ENCODE measurements at regions not wholly inside any gene's neighbourhood (a gene's known extent, or its start where the extent isn't known, plus 50 kb on each side); places are given as distances from the start of the nearest gene placed in this dataset.

- in situ Hi-C loops (cut with MboI; ENCODE audit: low sequenced_read_pairs, unreplicated experiment) = no loop called here
- TF ChIP-seq CTCF (IDR thresholded peaks at IDR 0.05; ENCODE audit: borderline replicate concordance, control extremely low read depth, extremely low read depth, insufficient read depth, missing control alignments) = no peak
- no peak for DNase-seq (ENCODE audit: low spot score)
Measured at GRCh38 chr5:111597491-111597890, 85.2 kb upstream of the STARD4 start.

GRCh38 chr5:111596705-111597104 lies 84.4 kb upstream of the STARD4 start:
- DNase-seq (ENCODE audit: low spot score) = no peak
- TF ChIP-seq CTCF (IDR thresholded peaks at IDR 0.05; ENCODE audit: borderline replicate concordance, control extremely low read depth, extremely low read depth, insufficient read depth, missing control alignments) = no peak
- in situ Hi-C loops (cut with MboI; ENCODE audit: low sequenced_read_pairs, unreplicated experiment) = no loop called here

- no peak for TF ChIP-seq CTCF (IDR thresholded peaks at IDR 0.05; ENCODE audit: borderline replicate concordance, control extremely low read depth, extremely low read depth, insufficient read depth, missing control alignments)
- in situ Hi-C loops (cut with MboI; ENCODE audit: low sequenced_read_pairs, unreplicated experiment) = no loop called here
Measured at GRCh38 chr5:111595425-111595824, 83.1 kb upstream of the STARD4 start.

GRCh38 chr5:111589316-111589715 lies 77.0 kb upstream of the STARD4 start:
- no peak for TF ChIP-seq CTCF (IDR thresholded peaks at IDR 0.05; ENCODE audit: borderline replicate concordance, control extremely low read depth, extremely low read depth, insufficient read depth, missing control alignments)
- no peak for DNase-seq (ENCODE audit: low spot score)
- in situ Hi-C loops (cut with MboI; ENCODE audit: low sequenced_read_pairs, unreplicated experiment) = no loop called here

More at GRCh38 chr5:111595425-111595824, 83.1 kb upstream of the STARD4 start:
- no peak for DNase-seq (ENCODE audit: low spot score)

GRCh38 chr5:111587728-111588127 lies 75.4 kb upstream of the STARD4 start:
- in situ Hi-C loops (cut with MboI; ENCODE audit: low sequenced_read_pairs, unreplicated experiment) = no loop called here
- no peak for DNase-seq (ENCODE audit: low spot score)
- no peak for TF ChIP-seq CTCF (IDR thresholded peaks at IDR 0.05; ENCODE audit: borderline replicate concordance, control extremely low read depth, extremely low read depth, insufficient read depth, missing control alignments)

GRCh38 chr5:111585946-111586345 lies 73.6 kb upstream of the STARD4 start:
- DNase-seq (ENCODE audit: low spot score) = no peak
- no peak for TF ChIP-seq CTCF (IDR thresholded peaks at IDR 0.05; ENCODE audit: borderline replicate concordance, control extremely low read depth, extremely low read depth, insufficient read depth, missing control alignments)

GRCh38 chr5:111585291-111585690 lies 73.0 kb upstream of the STARD4 start:
- in situ Hi-C loops (cut with MboI; ENCODE audit: low sequenced_read_pairs, unreplicated experiment) = no loop called here
- DNase-seq (ENCODE audit: low spot score) = no peak
- TF ChIP-seq CTCF (IDR thresholded peaks at IDR 0.05; ENCODE audit: borderline replicate concordance, control extremely low read depth, extremely low read depth, insufficient read depth, missing control alignments) = no peak

More at GRCh38 chr5:111585946-111586345, 73.6 kb upstream of the STARD4 start:
- in situ Hi-C loops (cut with MboI; ENCODE audit: low sequenced_read_pairs, unreplicated experiment) = no loop called here
